Trophoblast cell (in vitro differentiated cells and primary cell): ENCODE measurements at regions not wholly inside any gene's neighbourhood (a gene's known extent, or its start where the extent isn't known, plus 50 kb on each side); places are given as distances from the start of the nearest gene placed in this dataset.

Experiments
- DNase-seq, 2 donors: peaks; one replicate each; pipeline ENCODE4 v3.0.0-alpha.2; 2016
- H2AFZ ChIP-seq: 2 replicates; pipeline ENCODE4 v1.6.1; 2013; ENCODE audit warnings: low read length, moderate library complexity, mild to moderate bottlenecking; ENCODE audit not compliant: insufficient read depth, poor library complexity
- H2AK5ac ChIP-seq: 2 replicates; pipeline ENCODE4 v1.6.1; 2013; ENCODE audit warnings: mild to moderate bottlenecking, low read length
- H2BK120ac ChIP-seq: 2 replicates; pipeline ENCODE4 v1.6.1; 2013; ENCODE audit warnings: low read length, mild to moderate bottlenecking, moderate library complexity; ENCODE audit not compliant: insufficient read depth, poor library complexity
- H2BK12ac ChIP-seq: 2 replicates; pipeline ENCODE4 v1.6.1; 2013; ENCODE audit warnings: mild to moderate bottlenecking, low read length, moderate library complexity
- H2BK5ac ChIP-seq: 2 replicates; pipeline ENCODE4 v1.6.1; 2013; ENCODE audit warnings: low read length, low read depth, moderate library complexity, mild to moderate bottlenecking; ENCODE audit not compliant: poor library complexity
- H3K14ac ChIP-seq: 2 replicates; pipeline ENCODE4 v1.6.1; 2013; ENCODE audit warnings: mild to moderate bottlenecking, low read length
- H3K18ac ChIP-seq: 2 replicates; pipeline ENCODE4 v1.6.1; 2013; ENCODE audit warnings: mild to moderate bottlenecking, low read length
- H3K23ac ChIP-seq: 2 replicates; pipeline ENCODE4 v1.6.1; 2013; ENCODE audit warnings: low read length
- H3K27ac ChIP-seq: 2 replicates; pipeline ENCODE4 v1.5.1; 2013; ENCODE audit warnings: low read depth, mild to moderate bottlenecking, inconsistent platforms, low read length, moderate library complexity
- H3K27me3 ChIP-seq: 2 replicates; pipeline ENCODE4 v1.6.1; 2013; ENCODE audit warnings: inconsistent platforms, mild to moderate bottlenecking, low read length, moderate library complexity; ENCODE audit not compliant: insufficient read depth
- H3K36me3 ChIP-seq, 2 experiments: 1 replicate in 1 of 2; 2 replicates in 1 of 2; pipeline ENCODE4 v1.6.1; 2013; ENCODE audit warnings: low read length in 2 of 2, mild to moderate bottlenecking in 2 of 2, moderate library complexity in 1 of 2; ENCODE audit not compliant: insufficient read depth in 2 of 2, control insufficient read depth in 1 of 2
- H3K4ac ChIP-seq: 2 replicates; pipeline ENCODE4 v1.6.1; 2013; ENCODE audit warnings: low read depth, mild to moderate bottlenecking, low read length, moderate library complexity
- H3K4me1 ChIP-seq, 2 experiments: 1 replicate in 1 of 2; 2 replicates in 1 of 2; pipeline ENCODE4 v1.6.1; 2013; ENCODE audit warnings: low read length in 2 of 2, mild to moderate bottlenecking in 2 of 2, moderate library complexity in 1 of 2; ENCODE audit not compliant: insufficient read depth in 2 of 2, control insufficient read depth in 1 of 2
- H3K4me2 ChIP-seq: 2 replicates; pipeline ENCODE4 v1.6.1; 2013; ENCODE audit warnings: inconsistent platforms, mild to moderate bottlenecking, low read length, moderate library complexity
- H3K4me3 ChIP-seq: 2 replicates; pipeline ENCODE4 v1.5.1; 2013; ENCODE audit warnings: mild to moderate bottlenecking, low read depth, low read length, inconsistent platforms
- H3K79me1 ChIP-seq: one replicate; pipeline ENCODE4 v1.6.1; 2013; ENCODE audit warnings: low read length
- H3K79me2 ChIP-seq: 2 replicates; pipeline ENCODE4 v1.6.1; 2013; ENCODE audit warnings: low read length, mild to moderate bottlenecking; ENCODE audit not compliant: control insufficient read depth, insufficient read depth, poor library complexity
- H3K9ac ChIP-seq: 2 replicates; pipeline ENCODE4 v1.6.1; 2013; ENCODE audit warnings: mild to moderate bottlenecking, low read length
- H3K9me3 ChIP-seq: 2 replicates; pipeline ENCODE4 v1.6.1; 2013; ENCODE audit warnings: low read depth, mild to moderate bottlenecking, control low read depth, inconsistent platforms, low read length; ENCODE audit not compliant: insufficient read depth
- H4K12ac ChIP-seq: 2 replicates; pipeline ENCODE4 v1.6.1; 2013; ENCODE audit warnings: low read depth, mild to moderate bottlenecking, low read length, moderate library complexity
- H4K8ac ChIP-seq: 2 replicates; pipeline ENCODE4 v1.6.1; 2013; ENCODE audit warnings: low read depth, mild to moderate bottlenecking, low read length, moderate library complexity
- H4K91ac ChIP-seq: one replicate; pipeline ENCODE4 v1.6.1; 2013; ENCODE audit warnings: low read depth, mild to moderate bottlenecking, low read length, moderate library complexity
- WGBS: extraction: QIAGEN DNeasy Blood & Tissue Kit; methylation state at CpG from one replicate; pipeline ENCODE4 v1.1.7; 2013; ENCODE audit warnings: missing lambda C conversion rate; ENCODE audit not compliant: insufficient read length, insufficient coverage; ENCODE audit errors: extremely low coverage; 5-methylcytosine and 5-hydroxymethylcytosine counted together

GRCh38 chr6:48818052-48818412, 645.0 kb downstream of the MMUT start:
- no peak overlapping the region for H2BK12ac ChIP-seq
- H3K4ac ChIP-seq, result no peak overlapping the region
- H3K4me3 ChIP-seq, result no peak overlapping the region
- H3K18ac ChIP-seq, result no peak overlapping the region
- no peak overlapping the region for H2AK5ac ChIP-seq
- no peak overlapping the region for H3K23ac ChIP-seq
- no peak overlapping the region for H2BK5ac ChIP-seq
- H3K4me2 ChIP-seq, result no peak overlapping the region
- H3K79me1 ChIP-seq, result no peaks in the 10 kb centered on the region
- H3K14ac ChIP-seq, result no peak overlapping the region
- H3K27me3 ChIP-seq, result no peaks in the 10 kb centered on the region
- no peak overlapping the region for H3K9ac ChIP-seq
- H3K4me1 ChIP-seq, result no peaks in the 10 kb centered on the region
- H3K36me3 ChIP-seq, result no peaks in the 10 kb centered on the region
- no peak overlapping the region for H2BK120ac ChIP-seq
- no peak overlapping the region for H4K8ac ChIP-seq
- no peak overlapping the region for H3K27ac ChIP-seq
- H4K12ac ChIP-seq, result no peak overlapping the region
- no peaks in the 10 kb centered on the region for H3K9me3 ChIP-seq
- DNase-seq, result no peak
- H4K91ac ChIP-seq, result no peak overlapping the region
- no peaks in the 10 kb centered on the region for H3K79me2 ChIP-seq
- H2AFZ ChIP-seq, result no peak overlapping the region

- DNase-seq, result no peak
- Histone ChIP-seq H3K18ac (no peak overlapping the region), H4K8ac (no peak overlapping the region), H3K4ac (no peak overlapping the region), H3K23ac (no peak overlapping the region), H3K4me3 (no peak overlapping the region), H3K9me3 (no peaks in the 10 kb centered on the region), H3K4me2 (no peak overlapping the region), H3K9ac (no peak overlapping the region), H3K27ac (no peak overlapping the region), H2BK120ac (no peak overlapping the region), H3K79me1 (no peaks in the 10 kb centered on the region), H2BK5ac (no peak overlapping the region), H3K14ac (no peak overlapping the region), H3K4me1 (no peaks in the 10 kb centered on the region), H3K36me3 (no peaks in the 10 kb centered on the region), H4K91ac (no peak overlapping the region), H3K27me3 (no peaks in the 10 kb centered on the region), H2BK12ac (no peak overlapping the region), H4K12ac (no peak overlapping the region), H2AK5ac (no peak overlapping the region), H2AFZ (no peak overlapping the region), H3K79me2 (no peaks in the 10 kb centered on the region)
- WGBS, result no CpG with 5 or more reads among the region's 4 CpGs
These were observed 645.6 kb downstream of the MMUT start for GRCh38 chr6:48817333-48818051.

GRCh38 chr6:48814957-48815356, 648.1 kb downstream of the MMUT start:
- no peak overlapping the region for H2AFZ ChIP-seq
- no peak overlapping the region for H2BK120ac ChIP-seq
- no peaks in the 10 kb centered on the region for H3K4me1 ChIP-seq
- no peaks in the 10 kb centered on the region for H3K79me1 ChIP-seq
- H3K9me3 ChIP-seq, result no peaks in the 10 kb centered on the region
- H3K27me3 ChIP-seq, result no peaks in the 10 kb centered on the region
- no peaks in the 10 kb centered on the region for H3K79me2 ChIP-seq
- no peak overlapping the region for H3K18ac ChIP-seq
- no peak overlapping the region for H2BK5ac ChIP-seq
- no peak overlapping the region for H4K91ac ChIP-seq
- no peak overlapping the region for H3K27ac ChIP-seq
- no peak overlapping the region for H3K9ac ChIP-seq
- H3K23ac ChIP-seq, result no peak overlapping the region
- no peak for DNase-seq
- no peak overlapping the region for H4K12ac ChIP-seq
- H2BK12ac ChIP-seq, result no peak overlapping the region
- H3K14ac ChIP-seq, result no peak overlapping the region
- H3K4ac ChIP-seq, result no peak overlapping the region
- no peak overlapping the region for H3K4me2 ChIP-seq
- no peak overlapping the region for H2AK5ac ChIP-seq
- H3K4me3 ChIP-seq, result no peak overlapping the region
- H3K36me3 ChIP-seq, result no peaks in the 10 kb centered on the region
- no peak overlapping the region for H4K8ac ChIP-seq

- no peak overlapping the region for H2BK5ac ChIP-seq
- H3K4me1 ChIP-seq, result no peaks in the 10 kb centered on the region
- H3K4me2 ChIP-seq, result no peak overlapping the region
- no peak overlapping the region for H3K4me3 ChIP-seq
- no peaks in the 10 kb centered on the region for H3K27me3 ChIP-seq
- DNase-seq, result no peak
- H2BK12ac ChIP-seq, result no peak overlapping the region
- no peak overlapping the region for H3K9ac ChIP-seq
- H2AK5ac ChIP-seq, result no peak overlapping the region
- no peaks in the 10 kb centered on the region for H3K36me3 ChIP-seq
- H4K8ac ChIP-seq, result no peak overlapping the region
- H4K12ac ChIP-seq, result no peak overlapping the region
- no peaks in the 10 kb centered on the region for H3K79me1 ChIP-seq
- no peak overlapping the region for H3K27ac ChIP-seq
- no peak overlapping the region for H4K91ac ChIP-seq
- no peak overlapping the region for H3K23ac ChIP-seq
- no peak overlapping the region for H3K4ac ChIP-seq
- H2AFZ ChIP-seq, result no peak overlapping the region
- H3K9me3 ChIP-seq, result no peaks in the 10 kb centered on the region
- WGBS, result no CpG with 5 or more reads among the region's 3 CpGs
- no peak overlapping the region for H2BK120ac ChIP-seq
- no peaks in the 10 kb centered on the region for H3K79me2 ChIP-seq
- no peak overlapping the region for H3K18ac ChIP-seq
- H3K14ac ChIP-seq, result no peak overlapping the region
These were observed 649.2 kb downstream of the MMUT start for GRCh38 chr6:48813836-48814235.
